Vagina (tissue), 2 donors: ENCODE measurements at regions not wholly inside any gene's neighbourhood (a gene's known extent, or its start where the extent isn't known, plus 50 kb on each side); places are given as distances from the start of the nearest gene placed in this dataset.

Source experiments
- CTCF ChIP-seq, 3 experiments: fragments of 450-650 bp in 2 of 3; fragments of 200-600 bp in 1 of 3; sonication (generic) in 1 of 3; IDR thresholded peaks; one replicate each; pipeline ENCODE4 v1.5.1; 2017 to 2019; ENCODE audit warnings: antibody characterized with exemption in 3 of 3, mild to moderate bottlenecking in 2 of 3, moderate library complexity in 2 of 3
- POLR2A ChIP-seq, 2 donors: fragments of 450-650 bp; IDR thresholded peaks; one replicate each; pipeline ENCODE4 v1.6.1; 2017; ENCODE audit warnings: antibody characterized with exemption in 2 of 2, mild to moderate bottlenecking in 2 of 2, moderate library complexity in 2 of 2

- no peak for TF ChIP-seq CTCF (IDR thresholded peaks at IDR 0.05)
- no peak for TF ChIP-seq POLR2A (IDR thresholded peaks at IDR 0.05)
Measured at GRCh38 chr20:20992277-20992676, 113.9 kb downstream of the LINC00237 start.
